ENCODE measurements at regions not wholly inside any gene's neighbourhood (a gene's known extent, or its start where the extent isn't known, plus 50 kb on each side); places are given as distances from the start of the nearest gene placed in this dataset.
A peak's percentile ranks its signal among the peaks of the same experiment; 100 is the strongest.

DNA sequence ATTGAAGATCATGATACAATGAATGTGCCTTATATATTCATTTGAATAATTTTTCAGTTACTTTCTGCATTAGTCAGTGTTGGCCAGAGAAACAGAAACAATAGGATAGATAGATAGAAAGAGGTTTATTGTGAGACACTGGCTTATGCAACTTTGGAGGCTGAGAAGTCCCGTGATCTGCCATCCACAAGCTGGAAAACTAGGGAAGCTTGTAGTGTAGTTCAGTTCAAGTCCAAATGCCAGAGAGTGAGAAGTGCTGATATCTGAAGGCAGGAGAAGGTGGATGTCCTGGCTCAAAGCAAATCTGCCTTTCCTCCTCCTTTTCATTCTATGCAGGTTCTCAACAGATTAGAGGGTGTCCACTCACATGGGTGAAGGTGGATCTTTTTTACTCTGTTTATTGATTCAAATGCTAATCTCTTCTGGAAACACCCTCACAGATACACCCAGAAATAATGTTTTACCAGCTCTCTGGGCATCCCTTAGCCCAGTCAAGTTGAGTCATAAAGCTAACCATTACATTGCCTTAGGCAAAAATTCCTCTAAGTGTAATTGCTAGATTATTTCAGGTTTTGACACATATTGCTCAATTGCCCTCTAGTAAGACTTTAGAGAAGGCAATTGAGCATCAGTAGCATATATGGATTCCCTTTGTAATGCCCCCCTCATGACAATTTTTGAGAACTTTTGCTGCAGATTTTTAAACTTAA lies 341.4 kb downstream of the LPIN1 start:
- no peaks in the 10 kb centered on the region for H3K36me3 ChIP-seq (ENCODE audit: insufficient read depth, low read length)
- DNase-seq (ENCODE audit: insufficient read length, low spot score, missing footprints), result no peak
- no peak overlapping the region for H3K4me3 ChIP-seq (ENCODE audit: insufficient read depth, low read length)
- H3K79me2 ChIP-seq (ENCODE audit: insufficient read depth, low read length), result no peaks in the 10 kb centered on the region
- no peaks in the 10 kb centered on the region for H4K20me1 ChIP-seq (ENCODE audit: insufficient read depth, low read length)
- TF ChIP-seq, protein P1, sequence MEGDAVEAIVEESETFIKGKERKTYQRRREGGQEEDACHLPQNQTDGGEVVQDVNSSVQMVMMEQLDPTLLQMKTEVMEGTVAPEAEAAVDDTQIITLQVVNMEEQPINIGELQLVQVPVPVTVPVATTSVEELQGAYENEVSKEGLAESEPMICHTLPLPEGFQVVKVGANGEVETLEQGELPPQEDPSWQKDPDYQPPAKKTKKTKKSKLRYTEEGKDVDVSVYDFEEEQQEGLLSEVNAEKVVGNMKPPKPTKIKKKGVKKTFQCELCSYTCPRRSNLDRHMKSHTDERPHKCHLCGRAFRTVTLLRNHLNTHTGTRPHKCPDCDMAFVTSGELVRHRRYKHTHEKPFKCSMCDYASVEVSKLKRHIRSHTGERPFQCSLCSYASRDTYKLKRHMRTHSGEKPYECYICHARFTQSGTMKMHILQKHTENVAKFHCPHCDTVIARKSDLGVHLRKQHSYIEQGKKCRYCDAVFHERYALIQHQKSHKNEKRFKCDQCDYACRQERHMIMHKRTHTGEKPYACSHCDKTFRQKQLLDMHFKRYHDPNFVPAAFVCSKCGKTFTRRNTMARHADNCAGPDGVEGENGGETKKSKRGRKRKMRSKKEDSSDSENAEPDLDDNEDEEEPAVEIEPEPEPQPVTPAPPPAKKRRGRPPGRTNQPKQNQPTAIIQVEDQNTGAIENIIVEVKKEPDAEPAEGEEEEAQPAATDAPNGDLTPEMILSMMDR (IDR thresholded peaks at IDR 0.05; ENCODE audit: extremely low read depth, low read depth, low read length), result no peak
- no peaks in the 10 kb centered on the region for H3K9me3 ChIP-seq (ENCODE audit: low read depth, low read length)
- H3K4me2 ChIP-seq (ENCODE audit: insufficient read depth, low read length), result no peak overlapping the region
- no peak overlapping the region for H3K27ac ChIP-seq (ENCODE audit: low read depth, low read length)
- H2AFZ ChIP-seq (ENCODE audit: low read length), result no peak overlapping the region
- peaks cover 19% of the 10 kb centered on the region for H3K4me1 ChIP-seq (ENCODE audit: insufficient read depth, low read length)
- H3K27me3 ChIP-seq (ENCODE audit: insufficient read depth, low read length), result no peaks in the 10 kb centered on the region

DNA sequence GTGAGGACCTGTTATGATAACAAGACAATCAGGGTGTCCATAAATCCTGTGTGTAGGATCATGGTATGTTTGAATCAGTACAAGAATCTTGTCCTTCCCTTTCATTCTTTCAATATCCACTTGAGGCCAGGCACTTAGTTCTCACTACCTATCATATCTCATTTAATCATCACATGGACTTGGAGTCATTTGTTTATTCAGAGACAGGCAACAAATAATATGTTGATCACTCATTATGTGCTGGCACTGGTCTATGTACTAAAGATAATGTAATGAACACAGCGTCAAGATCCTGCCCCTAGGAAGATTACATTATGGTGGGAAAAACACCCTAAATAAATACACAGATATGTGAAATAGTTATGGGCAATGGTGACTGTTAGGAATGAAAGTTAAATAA lies 342.6 kb downstream of the LPIN1 start:
- Histone ChIP-seq H3K4me3 (ENCODE audit: insufficient read depth, low read length) (no peak overlapping the region), H3K4me2 (ENCODE audit: insufficient read depth, low read length) (no peak overlapping the region), H4K20me1 (ENCODE audit: insufficient read depth, low read length) (no peaks in the 10 kb centered on the region), H3K27ac (ENCODE audit: low read depth, low read length) (no peak overlapping the region), H3K27me3 (ENCODE audit: insufficient read depth, low read length) (no peaks in the 10 kb centered on the region), H3K4me1 (ENCODE audit: insufficient read depth, low read length) (peaks cover 19% of the 10 kb centered on the region), H3K79me2 (ENCODE audit: insufficient read depth, low read length) (no peaks in the 10 kb centered on the region), H3K36me3 (ENCODE audit: insufficient read depth, low read length) (no peaks in the 10 kb centered on the region), H3K9me3 (ENCODE audit: low read depth, low read length) (no peaks in the 10 kb centered on the region), H2AFZ (ENCODE audit: low read length) (no peak overlapping the region)
- no peak for DNase-seq (ENCODE audit: insufficient read length, low spot score, missing footprints)
- TF ChIP-seq, protein P1 (IDR thresholded peaks at IDR 0.05; ENCODE audit: extremely low read depth, low read depth, low read length), result no peak

DNA sequence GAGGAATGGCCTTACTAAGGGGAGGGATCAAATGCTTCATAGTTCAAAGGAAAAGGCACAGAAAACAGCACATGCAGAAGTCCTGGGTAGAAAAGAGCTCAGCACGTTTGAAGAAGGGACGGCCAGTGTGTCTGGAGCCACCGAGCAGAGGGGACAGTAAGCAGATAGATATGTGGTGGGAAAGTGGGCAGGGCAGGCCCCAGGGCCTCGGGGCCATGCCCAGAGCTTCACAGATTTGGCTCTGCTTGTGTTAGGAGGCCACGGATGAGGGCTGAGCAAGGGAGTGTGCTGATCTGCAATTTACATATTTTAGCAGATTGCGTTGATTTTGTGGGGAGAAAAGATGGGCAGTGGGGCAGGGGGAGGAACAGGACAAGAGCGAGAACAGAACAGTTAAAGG lies 343.1 kb downstream of the LPIN1 start:
- no peaks in the 10 kb centered on the region for H3K36me3 ChIP-seq (ENCODE audit: insufficient read depth, low read length)
- no peak overlapping the region for H3K4me2 ChIP-seq (ENCODE audit: insufficient read depth, low read length)
- DNase-seq (ENCODE audit: insufficient read length, low spot score, missing footprints), result no peak
- H4K20me1 ChIP-seq (ENCODE audit: insufficient read depth, low read length), result no peaks in the 10 kb centered on the region
- no peak overlapping the region for H3K4me3 ChIP-seq (ENCODE audit: insufficient read depth, low read length)
- H3K79me2 ChIP-seq (ENCODE audit: insufficient read depth, low read length), result no peaks in the 10 kb centered on the region
- H3K27me3 ChIP-seq (ENCODE audit: insufficient read depth, low read length), result no peaks in the 10 kb centered on the region
- peaks cover 19% of the 10 kb centered on the region for H3K4me1 ChIP-seq (ENCODE audit: insufficient read depth, low read length)
- TF ChIP-seq, protein P1 (IDR thresholded peaks at IDR 0.05; ENCODE audit: extremely low read depth, low read depth, low read length), result no peak
- H2AFZ ChIP-seq (ENCODE audit: low read length), result no peak overlapping the region
- no peaks in the 10 kb centered on the region for H3K9me3 ChIP-seq (ENCODE audit: low read depth, low read length)
- H3K27ac ChIP-seq (ENCODE audit: low read depth, low read length), result no peak overlapping the region

DNA sequence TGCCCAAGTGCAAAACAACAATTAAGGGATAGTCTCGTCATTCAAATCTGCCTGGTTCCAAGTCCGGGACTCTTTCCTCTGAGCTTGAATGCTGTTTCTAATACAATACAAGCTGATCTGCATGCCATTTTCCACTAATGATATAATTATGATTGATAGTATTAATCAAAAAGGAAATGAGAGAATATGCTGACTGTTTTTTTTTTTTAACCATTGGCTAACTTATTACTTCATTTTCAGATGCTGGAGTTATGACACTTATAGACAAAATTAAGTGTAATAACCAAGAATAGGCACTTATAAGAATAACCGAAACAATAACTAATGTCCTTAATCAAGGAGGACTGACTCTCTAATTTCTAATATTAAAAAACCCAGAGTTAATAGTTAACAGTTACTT lies 343.6 kb downstream of the LPIN1 start:
- no peak overlapping the region for H3K4me2 ChIP-seq (ENCODE audit: insufficient read depth, low read length)
- H3K4me3 ChIP-seq (ENCODE audit: insufficient read depth, low read length), result no peak overlapping the region
- TF ChIP-seq, protein P1 (IDR thresholded peaks at IDR 0.05; ENCODE audit: extremely low read depth, low read depth, low read length), result no peak
- H2AFZ ChIP-seq (ENCODE audit: low read length), result no peak overlapping the region
- no peaks in the 10 kb centered on the region for H3K79me2 ChIP-seq (ENCODE audit: insufficient read depth, low read length)
- no peaks in the 10 kb centered on the region for H4K20me1 ChIP-seq (ENCODE audit: insufficient read depth, low read length)
- H3K36me3 ChIP-seq (ENCODE audit: insufficient read depth, low read length), result no peaks in the 10 kb centered on the region
- H3K4me1 ChIP-seq (ENCODE audit: insufficient read depth, low read length), result peaks cover 19% of the 10 kb centered on the region
- DNase-seq (ENCODE audit: insufficient read length, low spot score, missing footprints), result peak; percentile 27
- no peaks in the 10 kb centered on the region for H3K27me3 ChIP-seq (ENCODE audit: insufficient read depth, low read length)
- no peaks in the 10 kb centered on the region for H3K9me3 ChIP-seq (ENCODE audit: low read depth, low read length)
- H3K27ac ChIP-seq (ENCODE audit: low read depth, low read length), result no peak overlapping the region
